Psoas muscle (tissue), 7 donors: ENCODE measurements at regions not wholly inside any gene's neighbourhood (a gene's known extent, or its start where the extent isn't known, plus 50 kb on each side); places are given as distances from the start of the nearest gene placed in this dataset.

Source experiments
- ATAC-seq, 4 donors: fragments of 200-7000 bp; cut with Tn5 transposase; one replicate each; pipeline ENCODE4 v1.9.1; 2020; ENCODE audit warnings: moderate library complexity in 3 of 4, mild to moderate bottlenecking in 2 of 4
- DNase-seq, 2 donors: peaks; one replicate each; pipeline ENCODE4 v3.0.0-alpha.2; 2020
- H3K27ac ChIP-seq: fragments of 200-600 bp; one replicate; pipeline ENCODE4 v1.8.0; 2022
- H3K27me3 ChIP-seq, 3 donors: fragments of 200-600 bp in 1 of 3; one replicate each; pipeline versions ENCODE4 v1.6.1 to v1.8.0; 2013 to 2022; ENCODE audit warnings: low read length in 2 of 3, mild to moderate bottlenecking in 2 of 3, moderate library complexity in 1 of 3; ENCODE audit not compliant: insufficient read depth in 3 of 3
- H3K36me3 ChIP-seq, 2 donors: fragments of 200-600 bp in 1 of 2; one replicate each; pipeline versions ENCODE4 v1.6.1 to v1.8.0; 2013 to 2022; ENCODE audit warnings: low read depth in 1 of 2, mild to moderate bottlenecking in 1 of 2, moderate library complexity in 1 of 2; ENCODE audit not compliant: insufficient read depth in 1 of 2
- H3K4me1 ChIP-seq: fragments of 200-600 bp; one replicate; pipeline ENCODE4 v1.8.0; 2022
- H3K4me3 ChIP-seq: fragments of 200-600 bp; one replicate; pipeline ENCODE4 v1.8.0; 2022; ENCODE audit warnings: mild to moderate bottlenecking
- H3K9me3 ChIP-seq: fragments of 200-600 bp; one replicate; pipeline ENCODE4 v1.8.0; 2022
- WGBS, 3 donors: extraction: QIAGEN DNeasy Blood & Tissue Kit; methylation state at CpG; one replicate each; pipeline versions ENCODE4 v1.1.6 to v1.1.7; 2013; 5-methylcytosine and 5-hydroxymethylcytosine counted together
- intact Hi-C, 2 donors: fragments of 100-400 bp; cut with DNase I; formaldehyde crosslinking; loops; one replicate each; pipeline versions ENCODE4 v1.11.0 to v1.14.2; 2022
- TF ChIP-seq, protein P1 (sequence below): fragments of 200-600 bp; IDR thresholded peaks from one replicate; pipeline ENCODE4 v1.8.0; 2022; ENCODE audit warnings: antibody characterized with exemption
- donor health status: healthy with polysubstance abuse.
- donor health status: DM: no; HTN: no; CAD: no; lungs with moderate emphysema.
- donor health status: Bipolar disorder and iron deficiency.
- donor health status: healthy.
- donor health status: DM: yes; HTN: yes; CAD: no.
- donor health status: DM: no; HTN: no; CAD: no.
- donor health status: DM: yes; HTN: yes; CAD: no.

DNA sequence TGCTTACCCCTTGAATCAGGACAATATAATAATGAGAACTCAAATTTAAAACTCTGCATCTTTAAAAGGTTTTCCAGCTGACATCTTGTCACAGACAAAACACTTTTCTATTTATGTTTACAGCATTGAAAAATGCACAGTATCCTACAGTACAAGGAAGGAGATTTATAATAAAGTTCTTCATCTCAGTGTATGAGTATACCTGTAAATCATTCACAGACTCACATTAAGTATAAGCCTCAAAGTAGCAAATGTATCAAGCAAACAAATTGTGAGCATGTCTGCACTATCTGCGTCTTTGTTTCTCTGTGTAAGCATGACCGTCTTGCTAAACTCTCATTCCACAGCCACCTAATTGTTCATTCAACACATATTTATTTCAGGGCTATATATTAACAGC lies 52.8 kb downstream of the PPP1R2C start:
- H3K27me3 ChIP-seq: peaks cover 0 to 8% (median 0%) of the 10 kb centered on the region in 3 donors
- no peaks in the 10 kb centered on the region for H3K4me1 ChIP-seq
- DNase-seq: no peak
- intact Hi-C loops: no loop called here
- H3K9me3 ChIP-seq: no peaks in the 10 kb centered on the region
- no peak overlapping the region for H3K27ac ChIP-seq
- 62 to 63% (median 63%) methylated on average over 2 of the region's 2 CpGs for WGBS, 3 donors
- TF ChIP-seq, protein P1, sequence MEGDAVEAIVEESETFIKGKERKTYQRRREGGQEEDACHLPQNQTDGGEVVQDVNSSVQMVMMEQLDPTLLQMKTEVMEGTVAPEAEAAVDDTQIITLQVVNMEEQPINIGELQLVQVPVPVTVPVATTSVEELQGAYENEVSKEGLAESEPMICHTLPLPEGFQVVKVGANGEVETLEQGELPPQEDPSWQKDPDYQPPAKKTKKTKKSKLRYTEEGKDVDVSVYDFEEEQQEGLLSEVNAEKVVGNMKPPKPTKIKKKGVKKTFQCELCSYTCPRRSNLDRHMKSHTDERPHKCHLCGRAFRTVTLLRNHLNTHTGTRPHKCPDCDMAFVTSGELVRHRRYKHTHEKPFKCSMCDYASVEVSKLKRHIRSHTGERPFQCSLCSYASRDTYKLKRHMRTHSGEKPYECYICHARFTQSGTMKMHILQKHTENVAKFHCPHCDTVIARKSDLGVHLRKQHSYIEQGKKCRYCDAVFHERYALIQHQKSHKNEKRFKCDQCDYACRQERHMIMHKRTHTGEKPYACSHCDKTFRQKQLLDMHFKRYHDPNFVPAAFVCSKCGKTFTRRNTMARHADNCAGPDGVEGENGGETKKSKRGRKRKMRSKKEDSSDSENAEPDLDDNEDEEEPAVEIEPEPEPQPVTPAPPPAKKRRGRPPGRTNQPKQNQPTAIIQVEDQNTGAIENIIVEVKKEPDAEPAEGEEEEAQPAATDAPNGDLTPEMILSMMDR: no peak
- no peak overlapping the region for H3K4me3 ChIP-seq
- ATAC-seq: no peak
- H3K36me3 ChIP-seq: no peaks in the 10 kb centered on the region

DNA sequence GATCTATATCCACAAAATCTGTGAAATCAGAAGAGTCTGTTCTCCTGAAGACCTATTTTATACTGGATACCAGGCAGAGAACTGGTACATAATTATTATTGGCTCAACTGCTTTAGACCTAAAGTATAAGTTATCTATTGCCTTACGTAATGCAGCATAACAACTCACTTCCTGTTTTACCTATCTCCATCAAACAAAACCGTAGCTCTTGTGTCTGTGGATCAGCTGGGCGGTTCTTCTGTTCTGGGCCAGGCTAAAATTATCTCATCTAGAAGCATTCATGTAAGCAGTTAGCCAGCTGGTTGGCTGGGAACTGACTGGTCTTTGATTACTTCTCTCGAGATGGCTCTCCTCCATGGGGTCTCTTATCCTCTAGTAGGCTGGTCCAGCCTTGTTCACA lies 57.8 kb downstream of the PPP1R2C start:
- TF ChIP-seq, protein P1: no peak
- Histone ChIP-seq H3K4me3 (no peak overlapping the region), H3K4me1 (no peaks in the 10 kb centered on the region), H3K36me3 (no peaks in the 10 kb centered on the region), H3K9me3 (no peaks in the 10 kb centered on the region), H3K27ac (no peak overlapping the region), H3K27me3 (peaks cover 0 to 8% (median 0%) of the 10 kb centered on the region in 3 donors)
- DNase-seq (no peak), ATAC-seq (no peak)
- intact Hi-C loops: no loop called here
- 73 to 81% (median 76%) methylated on average over 4 of the region's 4 CpGs for WGBS, 3 donors

DNA sequence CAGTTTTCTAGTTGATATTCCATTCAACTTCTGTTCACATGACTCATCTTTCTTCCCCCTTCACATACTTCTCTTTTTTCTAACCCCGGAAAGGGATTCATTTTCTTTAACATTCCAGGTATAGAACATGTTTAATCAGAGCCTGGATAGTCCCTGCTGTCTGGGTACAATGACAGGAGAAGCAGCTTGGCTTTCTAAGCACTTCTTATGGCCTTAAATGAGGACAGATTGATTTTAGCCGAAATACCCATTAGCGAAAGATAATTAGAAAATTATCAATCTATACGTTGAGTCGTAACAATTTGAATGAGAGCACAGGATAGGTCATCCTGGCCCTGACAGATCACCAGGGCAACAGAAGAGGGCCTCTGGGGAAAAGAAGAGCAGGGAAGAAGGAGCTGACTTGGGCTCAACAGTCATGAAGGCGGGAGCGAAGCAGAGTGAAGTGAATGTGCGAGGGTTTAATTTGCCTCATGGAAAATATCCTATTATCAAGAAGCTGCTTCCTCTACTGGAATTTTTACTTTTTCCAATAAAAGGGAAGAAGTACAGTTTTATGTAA lies 62.2 kb downstream of the PPP1R2C start:
- ATAC-seq: no peak
- H3K9me3 ChIP-seq: no peaks in the 10 kb centered on the region
- TF ChIP-seq, protein P1: no peak
- no peaks in the 10 kb centered on the region for H3K4me1 ChIP-seq
- no peak for DNase-seq
- no peak overlapping the region for H3K4me3 ChIP-seq
- H3K27ac ChIP-seq: no peak overlapping the region
- WGBS, 3 donors: 63 to 87% (median 74%) methylated on average over 8 of the region's 8 CpGs
- intact Hi-C loops: no loop called here
- H3K36me3 ChIP-seq: no peaks in the 10 kb centered on the region
- no peaks in the 10 kb centered on the region for H3K27me3 ChIP-seq

DNA sequence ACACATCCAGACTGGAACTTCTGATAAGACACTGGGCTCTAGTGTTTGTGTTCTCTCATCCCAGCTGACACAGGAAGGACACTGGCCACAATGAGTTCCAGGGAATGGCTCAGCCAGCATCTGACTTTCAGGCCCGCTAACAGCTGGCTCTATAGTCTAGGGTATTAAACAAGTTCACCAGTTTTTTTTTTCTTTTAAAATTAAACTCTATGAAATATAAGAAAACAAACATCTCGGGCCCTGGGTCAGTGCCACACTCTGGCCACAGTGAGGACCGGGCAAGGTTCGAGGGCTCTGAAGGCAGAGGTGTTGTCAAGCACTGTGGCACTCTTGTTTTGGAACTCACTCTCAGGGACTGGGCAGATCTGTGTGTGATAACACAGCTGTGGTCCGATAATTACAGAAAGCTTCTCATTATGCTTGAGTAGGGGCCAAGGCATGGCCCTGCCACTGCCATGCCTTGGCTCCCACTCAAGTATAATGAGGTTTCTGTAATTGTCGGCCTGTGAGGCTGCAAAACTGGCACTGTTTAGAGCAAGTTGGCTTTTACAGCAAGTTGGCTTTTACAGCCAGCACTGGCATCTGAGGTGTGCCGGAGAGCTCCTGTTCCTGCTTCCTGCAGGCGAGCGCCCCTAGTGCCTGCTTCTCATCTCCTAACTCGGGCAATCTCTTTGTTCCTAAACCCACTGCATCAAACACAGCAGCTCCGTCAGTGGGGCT lies 62.8 kb downstream of the PPP1R2C start:
- TF ChIP-seq, protein P1: peak; percentile 36
- Histone ChIP-seq H3K27ac (no peak overlapping the region), H3K4me3 (no peak overlapping the region), H3K4me1 (no peaks in the 10 kb centered on the region), H3K27me3 (no peaks in the 10 kb centered on the region), H3K36me3 (no peaks in the 10 kb centered on the region), H3K9me3 (no peaks in the 10 kb centered on the region)
- ATAC-seq: peak in 1 of 4 donors; percentile 49
- WGBS, 3 donors: 18 to 26% (median 25%) methylated on average over 11 of the region's 11 CpGs
- peak in 1 of 2 donors; percentile 26 for DNase-seq
- intact Hi-C loops: no loop called here
